Subcutaneous abdominal adipose tissue (tissue), 5 donors: ENCODE measurements at regions not wholly inside any gene's neighbourhood (a gene's known extent, or its start where the extent isn't known, plus 50 kb on each side); places are given as distances from the start of the nearest gene placed in this dataset.
"Not testable (repeated sequence)": the region's sequence is repeated elsewhere in the genome, so short reads cannot be mapped to it uniquely, and the experiment has no call there.

Source experiments
- H3K27ac ChIP-seq: one replicate; pipeline ENCODE4 v1.7.0; 2013; ENCODE audit warnings: low read depth, mild to moderate bottlenecking, inconsistent platforms, low read length, moderate library complexity
- H3K27me3 ChIP-seq, 5 donors: one replicate each; pipeline ENCODE4 v1.7.0; 2013; ENCODE audit warnings: low read length in 5 of 5, inconsistent platforms in 1 of 5; ENCODE audit not compliant: control insufficient read depth in 5 of 5, insufficient read depth in 4 of 5
- H3K36me3 ChIP-seq, 5 donors: one replicate each; pipeline ENCODE4 v1.7.0; 2013; ENCODE audit warnings: low read length in 5 of 5; ENCODE audit not compliant: control insufficient read depth in 5 of 5, insufficient read depth in 5 of 5
- H3K4me1 ChIP-seq, 5 donors: one replicate each; pipeline ENCODE4 v1.7.0; 2013; ENCODE audit warnings: low read length in 5 of 5, mild to moderate bottlenecking in 3 of 5, moderate library complexity in 1 of 5; ENCODE audit not compliant: control insufficient read depth in 5 of 5, insufficient read depth in 5 of 5
- H3K4me3 ChIP-seq, 5 donors: one replicate each; pipeline ENCODE4 v1.7.0; 2013; ENCODE audit warnings: low read length in 5 of 5, low read depth in 1 of 5
- H3K9ac ChIP-seq, 5 donors: one replicate each; pipeline ENCODE4 v1.7.0; 2013; ENCODE audit warnings: low read length in 5 of 5, mild to moderate bottlenecking in 4 of 5, moderate library complexity in 3 of 5
- H3K9me3 ChIP-seq, 5 donors: one replicate each; pipeline ENCODE4 v1.7.0; 2013; ENCODE audit warnings: low read length in 5 of 5; ENCODE audit not compliant: control insufficient read depth in 5 of 5
- donor health status: healthy.
- donor health status: healthy.
- donor health status: healthy.
- donor health status: healthy.
- donor health status: healthy.

GRCh38 chr5:50501491-50502228 is 60.6 kb upstream of the EMB start:
- no peaks in the 10 kb centered on the region for H3K27me3 ChIP-seq
- H3K4me3 ChIP-seq, result no peak overlapping the region
- no peaks in the 10 kb centered on the region for H3K4me1 ChIP-seq
- no peaks in the 10 kb centered on the region for H3K36me3 ChIP-seq
- H3K9ac ChIP-seq, result no peak overlapping the region
- no peak overlapping the region for H3K27ac ChIP-seq
- peaks cover 0 to 3% (median 0%) of the 10 kb centered on the region in 5 donors for H3K9me3 ChIP-seq

- H3K4me3 ChIP-seq, H3K36me3 ChIP-seq, H3K9ac ChIP-seq, H3K27me3 ChIP-seq, H3K27ac ChIP-seq, H3K9me3 ChIP-seq, H3K4me1 ChIP-seq: not testable (repeated sequence)
These were observed 72.0 kb upstream of the EMB start for GRCh38 chr5:50513028-50513457.

GRCh38 chr5:50521060-50521459 is 80.0 kb upstream of the EMB start:
- not testable (repeated sequence) for H3K9ac ChIP-seq, H3K4me3 ChIP-seq, H3K36me3 ChIP-seq, H3K4me1 ChIP-seq, H3K9me3 ChIP-seq, H3K27ac ChIP-seq, H3K27me3 ChIP-seq

GRCh38 chr5:50527514-50528060 is 86.5 kb upstream of the EMB start:
- H3K4me1 ChIP-seq, H3K36me3 ChIP-seq, H3K9ac ChIP-seq, H3K4me3 ChIP-seq, H3K9me3 ChIP-seq, H3K27ac ChIP-seq, H3K27me3 ChIP-seq: not testable (repeated sequence)

- Histone ChIP-seq H3K9ac (no peak overlapping the region), H3K9me3 (peaks cover 0 to 3% (median 0%) of the 10 kb centered on the region in 5 donors), H3K36me3 (no peaks in the 10 kb centered on the region), H3K4me3 (no peak overlapping the region), H3K27ac (no peak overlapping the region), H3K4me1 (no peaks in the 10 kb centered on the region), H3K27me3 (no peaks in the 10 kb centered on the region)
These were observed 94.3 kb upstream of the EMB start for GRCh38 chr5:50535393-50535792.

- not testable (repeated sequence) for H3K4me1 ChIP-seq, H3K27ac ChIP-seq, H3K36me3 ChIP-seq, H3K4me3 ChIP-seq, H3K9me3 ChIP-seq, H3K27me3 ChIP-seq, H3K9ac ChIP-seq
These were observed 96.4 kb upstream of the EMB start for GRCh38 chr5:50537534-50537933.

GRCh38 chr5:50547303-50547702 is 106.2 kb upstream of the EMB start:
- H3K27me3 ChIP-seq, result no peaks in the 10 kb centered on the region
- H3K36me3 ChIP-seq, result no peaks in the 10 kb centered on the region
- H3K4me1 ChIP-seq, result no peaks in the 10 kb centered on the region
- H3K27ac ChIP-seq, result no peak overlapping the region
- no peak overlapping the region for H3K4me3 ChIP-seq
- no peak overlapping the region for H3K9ac ChIP-seq
- no peaks in the 10 kb centered on the region for H3K9me3 ChIP-seq

- Histone ChIP-seq H3K27me3 (no peaks in the 10 kb centered on the region), H3K4me3 (no peak overlapping the region), H3K9ac (no peak overlapping the region), H3K4me1 (no peaks in the 10 kb centered on the region), H3K27ac (no peak overlapping the region), H3K36me3 (no peaks in the 10 kb centered on the region), H3K9me3 (no peaks in the 10 kb centered on the region)
These were observed 109.2 kb upstream of the EMB start for GRCh38 chr5:50550267-50550666.

GRCh38 chr5:50550993-50551392 is 109.9 kb upstream of the EMB start:
- Histone ChIP-seq H3K36me3 (no peaks in the 10 kb centered on the region), H3K4me3 (no peak overlapping the region), H3K4me1 (no peaks in the 10 kb centered on the region), H3K27ac (no peak overlapping the region), H3K9me3 (no peaks in the 10 kb centered on the region), H3K9ac (no peak overlapping the region), H3K27me3 (no peaks in the 10 kb centered on the region)

- Histone ChIP-seq H3K27me3 (no peaks in the 10 kb centered on the region), H3K9me3 (no peaks in the 10 kb centered on the region), H3K36me3 (no peaks in the 10 kb centered on the region), H3K4me3 (peak overlapping the region in 1 of 5 donors; percentile 32), H3K9ac (no peak overlapping the region), H3K4me1 (no peaks in the 10 kb centered on the region), H3K27ac (no peak overlapping the region)
These were observed 112.5 kb upstream of the EMB start for GRCh38 chr5:50553560-50553984.
